GM23338 (cell line): ENCODE measurements at regions not wholly inside any gene's neighbourhood (a gene's known extent, or its start where the extent isn't known, plus 50 kb on each side); places are given as distances from the start of the nearest gene placed in this dataset.

Experiments used
- CREB1 ChIP-seq: fragments of 250-450 bp; sonication (Bioruptor Pico); IDR thresholded peaks from 2 replicates; pipeline ENCODE4 v1.5.0; 2020; ENCODE audit warnings: low read depth, mild to moderate bottlenecking, moderate library complexity
- EZH2 ChIP-seq: fragments of 200-600 bp; sonication (generic); IDR thresholded peaks from one replicate; pipeline ENCODE4 v1.8.0; 2017; ENCODE audit warnings: antibody characterized with exemption, mild to moderate bottlenecking, low read depth; ENCODE audit not compliant: unreplicated experiment
- EZH2phosphoT487 ChIP-seq: fragments of 200-600 bp; sonication (generic); IDR thresholded peaks from one replicate; pipeline ENCODE4 v1.8.1; 2018; ENCODE audit warnings: antibody characterized with exemption; ENCODE audit not compliant: unreplicated experiment
- JUNB ChIP-seq: IDR thresholded peaks from one replicate; pipeline ENCODE4 v1.6.1; 2016; ENCODE audit warnings: antibody characterized with exemption; ENCODE audit not compliant: unreplicated experiment
- NANOG ChIP-seq: IDR thresholded peaks from 2 replicates; pipeline ENCODE4 v1.6.1; 2016; ENCODE audit warnings: antibody characterized with exemption, borderline replicate concordance
- POLR2AphosphoS5 ChIP-seq: IDR thresholded peaks from 2 replicates; pipeline ENCODE4 v1.6.1; 2016; ENCODE audit warnings: antibody characterized with exemption, low read depth
- STAT1 ChIP-seq: IDR thresholded peaks from one replicate; pipeline ENCODE4 v1.6.1; 2016; ENCODE audit warnings: antibody characterized with exemption; ENCODE audit not compliant: unreplicated experiment
- ZNF114 ChIP-seq: fragments of 250-450 bp; sonication (Bioruptor Pico); IDR thresholded peaks from 2 replicates; pipeline ENCODE4 v1.5.0; 2020; ENCODE audit warnings: mild to moderate bottlenecking, moderate library complexity
- ZNF331 ChIP-seq: fragments of 250-450 bp; sonication (Bioruptor Pico); IDR thresholded peaks from 2 replicates; pipeline ENCODE4 v1.5.0; 2020; ENCODE audit warnings: low read depth, mild to moderate bottlenecking, moderate library complexity
- TF ChIP-seq, protein P1 (sequence below), 2 experiments: fragments of 200-600 bp in 1 of 2; sonication (generic) in 1 of 2; conservative IDR thresholded peaks; 2 replicates each; pipeline versions ENCODE4 v1.5.1 to v1.6.1; 2016 to 2017; ENCODE audit warnings: antibody characterized with exemption in 2 of 2, low read depth in 2 of 2, mild to moderate bottlenecking in 2 of 2, moderate library complexity in 1 of 2
- TF ChIP-seq, protein P2 (sequence below): IDR thresholded peaks from one replicate; pipeline ENCODE4 v1.6.1; 2018; ENCODE audit warnings: antibody characterized with exemption; ENCODE audit not compliant: unreplicated experiment
- TF ChIP-seq, protein P3 (sequence below): IDR thresholded peaks from 2 replicates; pipeline ENCODE4 v1.6.1; 2016; ENCODE audit warnings: antibody characterized with exemption

DNA sequence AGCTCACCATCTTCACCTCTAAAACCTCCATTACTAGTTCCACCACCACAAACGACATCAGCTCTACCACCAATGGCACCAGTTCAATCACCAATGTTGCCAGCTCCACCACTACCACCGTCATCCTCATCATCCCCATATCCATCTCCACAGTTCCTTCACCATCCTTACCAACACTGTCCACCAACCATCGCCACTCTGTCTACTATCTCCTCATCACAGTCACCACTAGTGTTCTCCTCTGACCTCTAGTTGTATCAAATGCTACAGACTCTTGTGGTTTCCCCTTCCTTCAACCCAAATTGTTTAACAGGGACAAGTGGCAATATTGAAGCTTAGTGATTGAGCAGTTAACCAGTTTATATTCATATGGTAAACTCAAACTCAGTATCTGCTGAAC, 182.6 kb downstream of the CAAP1 start:
- TF ChIP-seq, protein P1, sequence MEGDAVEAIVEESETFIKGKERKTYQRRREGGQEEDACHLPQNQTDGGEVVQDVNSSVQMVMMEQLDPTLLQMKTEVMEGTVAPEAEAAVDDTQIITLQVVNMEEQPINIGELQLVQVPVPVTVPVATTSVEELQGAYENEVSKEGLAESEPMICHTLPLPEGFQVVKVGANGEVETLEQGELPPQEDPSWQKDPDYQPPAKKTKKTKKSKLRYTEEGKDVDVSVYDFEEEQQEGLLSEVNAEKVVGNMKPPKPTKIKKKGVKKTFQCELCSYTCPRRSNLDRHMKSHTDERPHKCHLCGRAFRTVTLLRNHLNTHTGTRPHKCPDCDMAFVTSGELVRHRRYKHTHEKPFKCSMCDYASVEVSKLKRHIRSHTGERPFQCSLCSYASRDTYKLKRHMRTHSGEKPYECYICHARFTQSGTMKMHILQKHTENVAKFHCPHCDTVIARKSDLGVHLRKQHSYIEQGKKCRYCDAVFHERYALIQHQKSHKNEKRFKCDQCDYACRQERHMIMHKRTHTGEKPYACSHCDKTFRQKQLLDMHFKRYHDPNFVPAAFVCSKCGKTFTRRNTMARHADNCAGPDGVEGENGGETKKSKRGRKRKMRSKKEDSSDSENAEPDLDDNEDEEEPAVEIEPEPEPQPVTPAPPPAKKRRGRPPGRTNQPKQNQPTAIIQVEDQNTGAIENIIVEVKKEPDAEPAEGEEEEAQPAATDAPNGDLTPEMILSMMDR (conservative IDR thresholded peaks at IDR 0.05; ENCODE audit: low read depth in 2 of 2): no peak
- TF ChIP-seq, protein P2, sequence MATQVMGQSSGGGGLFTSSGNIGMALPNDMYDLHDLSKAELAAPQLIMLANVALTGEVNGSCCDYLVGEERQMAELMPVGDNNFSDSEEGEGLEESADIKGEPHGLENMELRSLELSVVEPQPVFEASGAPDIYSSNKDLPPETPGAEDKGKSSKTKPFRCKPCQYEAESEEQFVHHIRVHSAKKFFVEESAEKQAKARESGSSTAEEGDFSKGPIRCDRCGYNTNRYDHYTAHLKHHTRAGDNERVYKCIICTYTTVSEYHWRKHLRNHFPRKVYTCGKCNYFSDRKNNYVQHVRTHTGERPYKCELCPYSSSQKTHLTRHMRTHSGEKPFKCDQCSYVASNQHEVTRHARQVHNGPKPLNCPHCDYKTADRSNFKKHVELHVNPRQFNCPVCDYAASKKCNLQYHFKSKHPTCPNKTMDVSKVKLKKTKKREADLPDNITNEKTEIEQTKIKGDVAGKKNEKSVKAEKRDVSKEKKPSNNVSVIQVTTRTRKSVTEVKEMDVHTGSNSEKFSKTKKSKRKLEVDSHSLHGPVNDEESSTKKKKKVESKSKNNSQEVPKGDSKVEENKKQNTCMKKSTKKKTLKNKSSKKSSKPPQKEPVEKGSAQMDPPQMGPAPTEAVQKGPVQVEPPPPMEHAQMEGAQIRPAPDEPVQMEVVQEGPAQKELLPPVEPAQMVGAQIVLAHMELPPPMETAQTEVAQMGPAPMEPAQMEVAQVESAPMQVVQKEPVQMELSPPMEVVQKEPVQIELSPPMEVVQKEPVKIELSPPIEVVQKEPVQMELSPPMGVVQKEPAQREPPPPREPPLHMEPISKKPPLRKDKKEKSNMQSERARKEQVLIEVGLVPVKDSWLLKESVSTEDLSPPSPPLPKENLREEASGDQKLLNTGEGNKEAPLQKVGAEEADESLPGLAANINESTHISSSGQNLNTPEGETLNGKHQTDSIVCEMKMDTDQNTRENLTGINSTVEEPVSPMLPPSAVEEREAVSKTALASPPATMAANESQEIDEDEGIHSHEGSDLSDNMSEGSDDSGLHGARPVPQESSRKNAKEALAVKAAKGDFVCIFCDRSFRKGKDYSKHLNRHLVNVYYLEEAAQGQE: no peak
- TF ChIP-seq EZH2 (no peak), EZH2phosphoT487 (no peak), POLR2AphosphoS5 (no peak), NANOG (no peak), ZNF331 (CRISPR knock-in tag) (no peak), JUNB (no peak), CREB1 (CRISPR knock-in tag) (no peak), STAT1 (no peak), ZNF114 (no peak)
- TF ChIP-seq, protein P3, sequence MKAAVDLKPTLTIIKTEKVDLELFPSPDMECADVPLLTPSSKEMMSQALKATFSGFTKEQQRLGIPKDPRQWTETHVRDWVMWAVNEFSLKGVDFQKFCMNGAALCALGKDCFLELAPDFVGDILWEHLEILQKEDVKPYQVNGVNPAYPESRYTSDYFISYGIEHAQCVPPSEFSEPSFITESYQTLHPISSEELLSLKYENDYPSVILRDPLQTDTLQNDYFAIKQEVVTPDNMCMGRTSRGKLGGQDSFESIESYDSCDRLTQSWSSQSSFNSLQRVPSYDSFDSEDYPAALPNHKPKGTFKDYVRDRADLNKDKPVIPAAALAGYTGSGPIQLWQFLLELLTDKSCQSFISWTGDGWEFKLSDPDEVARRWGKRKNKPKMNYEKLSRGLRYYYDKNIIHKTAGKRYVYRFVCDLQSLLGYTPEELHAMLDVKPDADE: no peak
